A549 (cell line): ENCODE measurements at regions not wholly inside any gene's neighbourhood (a gene's known extent, or its start where the extent isn't known, plus 50 kb on each side); places are given as distances from the start of the nearest gene placed in this dataset.

Experiments
- ATAC-seq, 2 experiments: fragments of 200-7000 bp in 1 of 2; fragments of >200 bp in 1 of 2; cut with Nextera tagmentation in 1 of 2; cut with Tn5 transposase in 1 of 2; 3 replicates each; pipeline versions ENCODE4 v1.8.0 to v1.9.1; 2018 to 2020; ENCODE audit warnings: mild to moderate bottlenecking in 1 of 2, moderate library complexity in 1 of 2
- CTCF ChIA-PET: fragments of 300-600 bp; sonication (Branson Sonifier 250); formaldehyde crosslinking; extraction: SDS; loops from one replicate; lab custom pipeline; 2021; ENCODE audit warnings: antibody characterized with exemption, inconsistent platforms; lab: Yijun Ruan, JAX
- POLR2A ChIA-PET: fragments of 350-600 bp; formaldehyde crosslinking; extraction: SDS; loops from one replicate; lab custom pipeline; 2021; ENCODE audit warnings: antibody characterized with exemption, inconsistent platforms; lab: Yijun Ruan, JAX
- DNase-seq, 2 experiments: peaks; one replicate each; pipeline versions ENCODE4 v3.0.0 to v3.0.0-alpha.2; 2011 to 2016; ENCODE audit warnings: low read depth in 1 of 2, low spot score in 1 of 2
- FAIRE-seq: peaks from 2 replicates; lab custom pipeline; 2011; peaks lifted over from hg19 to GRCh38; lab: Jason Lieb, UNC
- H3K27ac ChIP-seq, 2 experiments: fragments of >200 bp; sonication (Bioruptor Twin); formaldehyde crosslinking; 3 replicates each; pipeline ENCODE4 v1.5.1; 2016 to 2017
- H3K4me1 ChIP-seq: fragments of >200 bp; sonication (Bioruptor Twin); formaldehyde crosslinking; 3 replicates; pipeline ENCODE4 v1.6.1; 2016
- H3K4me2 ChIP-seq: fragments of >200 bp; sonication (Bioruptor Twin); formaldehyde crosslinking; 3 replicates; pipeline ENCODE4 v1.6.1; 2016
- H3K4me3 ChIP-seq: fragments of >200 bp; sonication (Bioruptor Twin); formaldehyde crosslinking; 3 replicates; pipeline ENCODE4 v1.5.1; 2016
- H3K9me3 ChIP-seq: fragments of >200 bp; sonication (Bioruptor Twin); formaldehyde crosslinking; 3 replicates; pipeline ENCODE4 v1.6.1; 2016
- BCL3 ChIP-seq: fragments of >200 bp; sonication (Bioruptor Twin); formaldehyde crosslinking; IDR thresholded peaks from 3 replicates; pipeline ENCODE4 v1.6.1; 2016
- CBX8 ChIP-seq: fragments of 200-600 bp; sonication (generic); IDR thresholded peaks from 2 replicates; pipeline ENCODE4 v1.6.1; 2016
- CEBPB ChIP-seq, 2 experiments: fragments of >200 bp in 1 of 2; sonication (Bioruptor Twin) in 1 of 2; formaldehyde crosslinking in 1 of 2; IDR thresholded peaks; 2 replicates each; pipeline ENCODE4 v1.6.1; 2012 to 2016
- EHF ChIP-seq: fragments of 250-450 bp; sonication (Bioruptor Pico); IDR thresholded peaks from 2 replicates; pipeline ENCODE4 v1.5.0; 2020; ENCODE audit warnings: mild to moderate bottlenecking
- EHMT2 ChIP-seq: fragments of 200-600 bp; sonication (generic); IDR thresholded peaks from 2 replicates; pipeline ENCODE4 v1.6.1; 2016; ENCODE audit warnings: antibody characterized with exemption, low read depth, mild to moderate bottlenecking, moderate library complexity
- FOSB ChIP-seq: fragments of 250-450 bp; sonication (Bioruptor Pico); IDR thresholded peaks from 2 replicates; pipeline ENCODE4 v1.5.0; 2020; ENCODE audit warnings: mild to moderate bottlenecking, moderate library complexity
- HEYL ChIP-seq: fragments of 250-450 bp; sonication (Bioruptor Pico); IDR thresholded peaks from 2 replicates; pipeline ENCODE4 v1.8.0; 2021; ENCODE audit warnings: mild to moderate bottlenecking, moderate library complexity
- HOXA7 ChIP-seq: fragments of 250-450 bp; sonication (Bioruptor Pico); IDR thresholded peaks from 2 replicates; pipeline ENCODE4 v1.5.0; 2020; ENCODE audit warnings: mild to moderate bottlenecking, moderate library complexity
- KDM1A ChIP-seq: fragments of 200-600 bp; sonication (generic); IDR thresholded peaks from 2 replicates; pipeline ENCODE4 v1.6.1; 2016; ENCODE audit warnings: low read depth, mild to moderate bottlenecking
- MAX ChIP-seq: IDR thresholded peaks from 2 replicates; pipeline ENCODE4 v1.6.1; 2012
- NPAS2 ChIP-seq: fragments of 250-450 bp; sonication (Bioruptor Pico); IDR thresholded peaks from 2 replicates; pipeline ENCODE4 v1.8.0; 2022; ENCODE audit warnings: mild to moderate bottlenecking, moderate library complexity, borderline replicate concordance
- NR3C1 ChIP-seq: fragments of >200 bp; sonication (Bioruptor Twin); formaldehyde crosslinking; IDR thresholded peaks from 3 replicates; pipeline ENCODE4 v1.6.1; 2017
- POLR2A ChIP-seq: IDR thresholded peaks from 2 replicates; pipeline ENCODE4 v1.6.1; 2012; ENCODE audit warnings: mild to moderate bottlenecking, low read length
- POLR2AphosphoS2 ChIP-seq: conservative IDR thresholded peaks from 2 replicates; pipeline ENCODE4 v1.6.1; 2012; ENCODE audit warnings: low read length, improper control_type of control experiment, inconsistent platforms
- RAD21 ChIP-seq, 2 experiments: fragments of >200 bp in 1 of 2; sonication (Bioruptor Twin) in 1 of 2; formaldehyde crosslinking in 1 of 2; IDR thresholded peaks in 1 of 2; conservative IDR thresholded peaks in 1 of 2; 2 replicates in 1 of 2; 3 replicates in 1 of 2; pipeline ENCODE4 v1.6.1; 2012 to 2018; ENCODE audit warnings: inconsistent platforms in 1 of 2
- SREBF2 ChIP-seq: fragments of 450-650 bp; IDR thresholded peaks from 2 replicates; pipeline ENCODE4 v1.6.1; 2014; ENCODE audit warnings: mild to moderate bottlenecking, moderate library complexity
- TFCP2L1 ChIP-seq: fragments of 250-450 bp; sonication (Bioruptor Pico); IDR thresholded peaks from 2 replicates; pipeline ENCODE4 v1.5.0; 2021; ENCODE audit warnings: mild to moderate bottlenecking
- USF2 ChIP-seq: fragments of 450-650 bp; IDR thresholded peaks from 2 replicates; pipeline ENCODE4 v1.6.1; 2014; ENCODE audit warnings: antibody characterized with exemption
- ZC3H11A ChIP-seq: fragments of 450-650 bp; IDR thresholded peaks from 2 replicates; pipeline ENCODE4 v1.6.1; 2014; ENCODE audit warnings: antibody characterized with exemption, mild to moderate bottlenecking
- ZNF302 ChIP-seq: fragments of 250-450 bp; sonication (Bioruptor Pico); IDR thresholded peaks from 2 replicates; pipeline ENCODE4 v1.9.0; 2021; ENCODE audit warnings: inconsistent platforms, mild to moderate bottlenecking, moderate library complexity
- WGBS: methylation state at CpG from one replicate; pipeline ENCODE4 v1.1.6; 2017; ENCODE audit errors: missing lambda C conversion rate; 5-methylcytosine and 5-hydroxymethylcytosine counted together
- TF ChIP-seq, protein P1 (sequence below): IDR thresholded peaks from 2 replicates; pipeline ENCODE4 v1.6.1; 2012; ENCODE audit warnings: low read depth, borderline replicate concordance
- TF ChIP-seq, protein P2 (sequence below): fragments of 150-350 bp; IDR thresholded peaks from 2 replicates; pipeline ENCODE4 v1.6.1; 2014; ENCODE audit warnings: low read depth, mild to moderate bottlenecking, low read length

GRCh38 chr3:177692304-177692975, 495.2 kb upstream of the TBL1XR1 start:
- WGBS, result 42% methylated on average over 3 of the region's 3 CpGs
- no peaks in the 10 kb centered on the region for H3K4me1 ChIP-seq
- FAIRE-seq (no peak), DNase-seq (no peak), ATAC-seq (no peak)
- TF ChIP-seq CBX8 (no peak), FOSB (no peak), HOXA7 (CRISPR knock-in tag) (no peak), NPAS2 (CRISPR knock-in tag) (no peak), KDM1A (no peak)
- ChIA-PET POLR2A (no interaction called here), CTCF (interaction anchor here (0.9 to 1.0 kb wide), 2 partner anchors 14 to 693 kb away, joined by 3 to 4 read pairs; no protein-coding TSS in a partner anchor)
- H3K9me3 ChIP-seq, result no peaks in the 10 kb centered on the region
- no peak overlapping the region for H3K27ac ChIP-seq
- H3K4me2 ChIP-seq, result no peak overlapping the region
- no peak overlapping the region for H3K4me3 ChIP-seq

GRCh38 chr3:177693616-177694264, 496.5 kb upstream of the TBL1XR1 start:
- WGBS, result 80% methylated on average over 4 of the region's 4 CpGs
- POLR2A ChIA-PET, result no interaction called here
- no peak for ATAC-seq

DNA sequence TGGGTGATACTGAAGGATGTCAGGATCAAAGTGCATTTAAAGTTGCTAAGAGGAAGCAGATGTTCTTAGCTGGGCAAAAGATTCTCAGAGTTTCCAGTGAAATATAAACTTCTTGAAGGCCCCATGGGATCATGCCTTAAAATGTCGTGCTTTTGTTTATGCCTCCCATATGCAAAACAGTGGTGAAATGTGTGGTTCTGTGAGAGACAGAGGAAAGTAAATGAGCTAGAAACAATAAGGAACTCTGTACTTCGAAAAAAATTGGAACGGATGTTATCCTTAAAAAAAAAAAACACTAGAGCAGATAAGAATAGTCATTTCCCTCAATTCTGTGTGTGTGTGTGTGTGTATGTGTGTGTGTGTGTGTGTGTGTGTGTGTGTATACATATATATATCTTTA, 497.0 kb upstream of the TBL1XR1 start:
- ATAC-seq, result no peak

More at GRCh38 chr3:177693616-177694264, 496.5 kb upstream of the TBL1XR1 start:
- H3K9me3 ChIP-seq, result no peaks in the 10 kb centered on the region
- TF ChIP-seq POLR2AphosphoS2 (no peak), HEYL (CRISPR knock-in tag) (no peak), SREBF2 (no peak), RAD21 (conservative IDR thresholded peaks at IDR 0.05 in 1 of 2, IDR thresholded peaks at IDR 0.05 in 1 of 2) (no peak), CEBPB (IDR thresholded peaks at IDR 0.05) (no peak), ZC3H11A (no peak), ZNF302 (CRISPR knock-in tag) (no peak), MAX (no peak), TFCP2L1 (CRISPR knock-in tag) (no peak), NPAS2 (CRISPR knock-in tag) (no peak)
- TF ChIP-seq, protein P1, sequence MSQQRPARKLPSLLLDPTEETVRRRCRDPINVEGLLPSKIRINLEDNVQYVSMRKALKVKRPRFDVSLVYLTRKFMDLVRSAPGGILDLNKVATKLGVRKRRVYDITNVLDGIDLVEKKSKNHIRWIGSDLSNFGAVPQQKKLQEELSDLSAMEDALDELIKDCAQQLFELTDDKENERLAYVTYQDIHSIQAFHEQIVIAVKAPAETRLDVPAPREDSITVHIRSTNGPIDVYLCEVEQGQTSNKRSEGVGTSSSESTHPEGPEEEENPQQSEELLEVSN, result no peak
- no peaks in the 10 kb centered on the region for H3K4me1 ChIP-seq
- CTCF ChIA-PET, result no interaction called here
- H3K4me3 ChIP-seq, result no peak overlapping the region
- H3K27ac ChIP-seq, result no peak overlapping the region
- no peak overlapping the region for H3K4me2 ChIP-seq
- DNase-seq (no peak), FAIRE-seq (no peak)

More for the DNA sequence above, 497.0 kb upstream of the TBL1XR1 start:
- H3K27ac ChIP-seq, result no peak overlapping the region
- no peak for FAIRE-seq
- no peaks in the 10 kb centered on the region for H3K9me3 ChIP-seq
- DNase-seq, result no peak
- H3K4me2 ChIP-seq, result no peak overlapping the region
- POLR2A ChIA-PET, result no interaction called here
- TF ChIP-seq NR3C1 (no peak), EHMT2 (no peak), POLR2A (no peak), BCL3 (no peak), SREBF2 (no peak), USF2 (no peak), EHF (no peak), HEYL (CRISPR knock-in tag) (no peak)
- TF ChIP-seq, protein P2, sequence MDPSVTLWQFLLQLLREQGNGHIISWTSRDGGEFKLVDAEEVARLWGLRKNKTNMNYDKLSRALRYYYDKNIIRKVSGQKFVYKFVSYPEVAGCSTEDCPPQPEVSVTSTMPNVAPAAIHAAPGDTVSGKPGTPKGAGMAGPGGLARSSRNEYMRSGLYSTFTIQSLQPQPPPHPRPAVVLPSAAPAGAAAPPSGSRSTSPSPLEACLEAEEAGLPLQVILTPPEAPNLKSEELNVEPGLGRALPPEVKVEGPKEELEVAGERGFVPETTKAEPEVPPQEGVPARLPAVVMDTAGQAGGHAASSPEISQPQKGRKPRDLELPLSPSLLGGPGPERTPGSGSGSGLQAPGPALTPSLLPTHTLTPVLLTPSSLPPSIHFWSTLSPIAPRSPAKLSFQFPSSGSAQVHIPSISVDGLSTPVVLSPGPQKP, result no peak
- 65% methylated on average over 3 of the region's 3 CpGs for WGBS
- CTCF ChIA-PET, result interaction anchor here (0.7 kb wide), 1 partner anchor 10 kb away, joined by 3 read pairs; no protein-coding TSS in a partner anchor
- no peaks in the 10 kb centered on the region for H3K4me1 ChIP-seq
- no peak overlapping the region for H3K4me3 ChIP-seq
